Activated CD8-positive, alpha-beta memory T cell treated with anti-CD3 and anti-CD28 coated beads for 4 hours (primary cell): ENCODE measurements at regions not wholly inside any gene's neighbourhood (a gene's known extent, or its start where the extent isn't known, plus 50 kb on each side); places are given as distances from the start of the nearest gene placed in this dataset.
"Not testable (repeated sequence)": the region's sequence is repeated elsewhere in the genome, so short reads cannot be mapped to it uniquely, and the experiment has no call there.

Source experiments
- DNase-seq, 2 donors: peaks; one replicate each; pipeline ENCODE4 v3.0.0-alpha.2; 2020; ENCODE audit warnings: low read depth in 2 of 2

DNA sequence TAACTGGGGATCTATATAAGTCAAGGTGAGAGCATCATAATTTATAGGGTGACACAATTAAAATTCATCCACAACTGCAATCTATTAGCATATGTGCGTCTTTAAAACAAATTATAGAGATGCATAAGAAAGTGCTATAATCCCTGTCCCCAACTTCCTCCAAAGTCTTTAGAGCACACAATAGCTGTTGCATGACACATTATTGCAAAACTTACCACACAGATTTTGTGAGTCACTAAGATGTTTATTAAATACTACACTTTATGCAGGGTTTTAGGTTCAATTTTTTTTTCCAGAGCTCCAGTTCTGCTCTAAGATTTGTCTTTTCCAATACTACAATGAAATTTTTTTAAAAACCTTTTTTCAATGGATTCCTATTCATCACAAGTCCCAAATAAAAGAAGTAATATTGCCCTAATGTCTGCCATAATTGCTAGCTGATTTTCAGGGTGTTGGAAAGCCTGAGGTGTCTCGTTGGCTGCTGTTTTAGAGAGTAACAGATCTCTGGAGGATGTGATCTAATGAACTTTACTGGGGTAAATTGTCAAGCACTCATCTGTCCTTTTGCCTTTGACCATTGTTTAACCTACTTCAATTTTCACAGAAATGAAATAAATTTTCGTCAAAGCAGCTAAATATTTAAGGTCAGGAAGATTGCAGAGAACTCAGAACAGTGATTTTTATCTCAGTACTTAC, 250.5 kb upstream of the NETO1 start:
- no peak for DNase-seq

DNA sequence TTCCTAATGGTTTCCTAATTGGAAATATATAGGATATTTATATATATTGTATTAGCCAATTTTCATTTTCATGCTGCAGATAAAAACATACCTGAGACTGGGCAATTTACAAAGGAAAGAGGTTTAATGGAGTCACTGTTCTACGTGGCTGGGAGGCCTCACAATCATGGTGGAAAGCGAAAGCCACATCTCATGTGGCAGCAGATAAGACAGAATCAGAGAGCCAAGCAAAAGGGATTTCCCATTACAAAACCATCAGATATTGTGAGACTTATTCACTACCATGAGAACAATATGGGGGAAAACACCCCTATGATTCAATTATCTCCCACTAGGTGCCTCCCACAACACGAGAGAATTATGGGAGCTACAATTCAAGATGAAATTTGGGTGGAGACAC, 242.5 kb upstream of the NETO1 start:
- DNase-seq: no peak

DNA sequence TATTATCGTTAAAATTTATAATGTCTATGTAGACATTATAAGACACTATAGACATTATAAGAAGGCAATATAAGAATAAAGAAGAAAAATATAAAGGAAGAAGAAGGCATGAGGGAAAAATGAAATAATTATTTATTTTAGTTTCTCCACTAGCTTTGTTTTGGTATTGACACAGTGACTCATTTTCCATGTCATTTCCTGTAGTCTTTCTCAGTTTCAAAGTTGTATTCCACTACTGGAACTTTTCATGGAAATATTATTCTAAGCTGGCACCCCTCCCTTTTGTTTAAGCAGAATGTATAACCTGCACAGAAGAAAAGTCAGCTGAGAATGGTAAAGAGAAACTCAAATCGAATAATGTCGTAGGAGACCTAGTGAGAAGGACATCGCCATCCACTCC, 234.2 kb upstream of the NETO1 start:
- no peak for DNase-seq

DNA sequence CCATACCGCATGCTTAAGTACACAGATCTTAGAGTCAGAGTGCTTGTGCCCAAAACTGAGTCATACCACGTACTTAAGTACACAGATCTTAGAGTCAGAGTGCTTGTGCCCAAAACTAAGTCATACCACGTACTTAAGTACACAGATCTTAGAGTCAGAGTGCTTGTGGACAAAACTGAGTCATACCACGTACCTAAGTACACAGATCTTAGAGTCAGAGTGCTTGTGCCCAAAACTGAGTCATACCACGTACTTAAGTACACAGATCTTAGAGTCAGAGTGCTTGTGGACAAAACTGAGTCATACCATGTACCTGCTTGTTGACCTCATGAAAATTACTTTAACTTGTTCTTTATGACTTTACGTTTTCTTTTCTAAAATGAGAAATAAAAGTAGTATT, 233.7 kb upstream of the NETO1 start:
- not testable (repeated sequence) for DNase-seq

DNA sequence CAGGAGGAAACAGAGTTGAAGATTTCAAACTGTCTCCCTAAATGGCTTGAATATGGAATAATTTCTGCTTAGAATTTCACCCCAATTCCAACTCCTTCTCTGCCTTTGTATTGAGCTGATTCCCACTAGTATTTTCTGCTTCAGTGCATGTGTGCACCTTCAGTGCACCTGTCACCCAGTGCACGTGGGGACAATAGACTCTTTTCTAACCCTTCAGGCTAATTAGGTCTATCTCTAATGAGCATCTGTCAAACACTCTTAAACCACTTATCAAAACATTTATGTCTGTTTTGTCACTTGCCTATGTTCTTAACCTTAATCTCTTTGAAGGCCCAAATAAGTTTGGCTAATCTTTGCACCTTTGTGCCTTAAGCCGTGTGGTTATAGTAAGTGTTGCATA, 232.0 kb upstream of the NETO1 start:
- no peak for DNase-seq

DNA sequence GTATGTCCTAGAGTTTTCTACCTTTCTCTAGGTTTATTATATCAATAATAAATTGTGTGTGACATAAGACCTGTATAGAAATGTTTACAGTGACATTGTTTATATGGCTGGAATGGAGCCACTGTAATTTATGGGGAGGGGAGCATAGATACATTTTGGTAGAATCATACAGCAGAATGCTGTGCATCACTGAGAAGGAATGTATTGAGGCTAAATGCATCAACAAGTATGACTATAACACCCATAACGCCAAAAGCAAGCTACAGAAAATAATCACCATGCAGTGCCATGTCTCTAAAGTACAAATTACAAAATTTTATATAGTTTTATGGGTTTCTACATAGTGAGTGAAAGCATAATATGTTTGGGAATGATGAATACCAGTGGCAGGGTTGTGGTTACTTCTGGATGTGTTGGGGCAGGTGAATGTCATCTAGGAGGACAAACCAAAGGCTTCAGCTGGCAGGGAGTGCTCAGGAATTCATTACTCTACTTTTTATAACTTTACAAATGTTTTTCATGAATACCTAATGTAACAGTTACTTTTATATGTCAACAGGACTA, 226.0 kb upstream of the NETO1 start:
- no peak for DNase-seq

DNA sequence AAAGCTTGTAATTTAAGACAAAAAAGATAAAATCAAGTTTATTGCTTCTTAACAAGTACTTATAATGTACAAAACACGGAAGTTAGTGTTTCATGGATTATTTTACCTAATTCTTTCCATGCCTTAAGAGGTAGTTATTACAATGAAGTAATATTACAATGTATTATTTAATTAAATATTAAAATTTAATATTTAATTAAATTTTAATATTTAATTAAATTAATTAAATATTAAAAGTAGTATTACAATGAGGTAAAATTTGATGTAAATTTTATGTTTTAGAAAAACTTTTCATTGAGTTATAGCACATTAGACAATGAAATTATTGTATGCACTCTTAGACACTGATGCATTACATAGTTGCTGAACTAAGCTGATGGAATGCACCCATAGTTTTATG, 220.7 kb upstream of the NETO1 start:
- DNase-seq: no peak

DNA sequence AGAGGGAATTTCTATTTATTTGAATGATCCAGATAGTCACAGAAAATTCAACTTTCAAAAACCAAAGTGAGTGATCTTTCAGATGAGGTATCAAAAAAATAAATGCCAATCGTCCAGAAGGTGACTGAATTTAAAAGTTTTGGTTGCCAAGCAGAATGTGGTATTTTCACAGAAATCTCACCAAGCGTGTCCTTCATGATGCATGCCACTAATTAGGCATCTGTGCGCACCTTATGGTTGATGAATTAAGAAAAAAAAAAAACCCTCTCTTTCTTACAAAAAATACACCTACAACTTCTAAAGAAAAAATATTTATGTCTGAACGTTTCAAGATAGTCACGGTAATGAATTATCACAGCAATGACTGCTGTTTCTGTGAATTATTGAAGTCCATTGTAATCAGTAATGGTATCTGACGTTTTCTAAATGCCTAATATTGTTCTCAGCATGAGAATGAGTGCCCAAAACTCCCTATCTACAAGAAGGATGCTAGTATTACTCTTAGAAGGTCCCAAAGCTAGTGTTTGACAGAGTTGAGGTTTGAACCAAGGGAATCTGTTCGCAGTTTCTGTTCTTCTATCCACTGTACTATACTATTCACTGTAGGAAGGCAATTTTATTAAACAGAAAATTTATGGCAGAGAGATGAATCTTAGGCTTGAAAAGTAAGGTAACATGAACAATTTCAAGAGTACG, 219.6 kb upstream of the NETO1 start:
- DNase-seq: no peak

DNA sequence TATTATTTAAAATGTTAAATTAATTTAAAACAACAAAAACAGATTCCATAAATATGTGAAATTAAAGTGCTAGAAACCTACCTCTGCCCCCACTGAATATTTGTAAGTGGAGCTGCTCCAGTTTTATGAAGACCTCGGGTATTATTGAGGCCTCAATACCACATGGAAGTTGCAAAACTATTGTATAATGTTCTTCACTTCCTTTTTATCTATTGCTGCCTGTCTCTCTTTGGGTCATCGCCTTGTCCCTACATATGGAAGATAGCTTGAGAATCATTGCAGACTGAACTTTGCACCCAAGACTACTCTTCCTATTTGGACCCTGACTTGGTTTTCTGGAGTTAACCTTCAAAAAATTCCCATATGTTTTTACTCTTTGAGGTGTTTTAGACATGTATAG, 212.1 kb upstream of the NETO1 start:
- no peak for DNase-seq

DNA sequence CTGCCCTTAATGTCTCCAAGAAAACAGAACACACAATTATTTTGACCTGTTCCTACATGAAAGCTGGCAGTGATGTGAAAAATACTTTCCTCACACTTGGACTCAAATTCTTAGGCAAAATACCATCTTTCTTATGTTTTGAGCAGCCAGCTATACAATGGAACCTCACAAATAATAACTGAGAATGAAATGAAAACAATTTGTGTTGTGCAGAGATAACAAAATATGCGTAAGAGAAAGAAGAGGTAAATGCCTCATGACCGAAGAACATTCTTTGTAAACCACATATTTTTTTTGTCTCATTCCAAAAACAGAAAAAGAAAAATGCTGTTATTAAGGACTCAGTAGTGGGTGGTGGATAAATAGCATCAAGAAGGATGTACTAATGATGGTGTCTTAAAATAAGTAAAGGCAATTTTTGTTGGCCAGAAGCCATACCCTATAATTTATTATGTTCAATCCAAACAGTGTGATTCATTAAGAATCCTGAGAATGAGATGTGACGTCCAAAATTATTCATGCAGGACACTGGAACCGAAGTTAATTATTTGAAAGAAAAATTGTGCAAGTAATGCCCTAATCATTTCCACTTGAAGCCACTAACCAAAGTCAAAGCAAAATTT, 193.0 kb upstream of the NETO1 start:
- no peak for DNase-seq

DNA sequence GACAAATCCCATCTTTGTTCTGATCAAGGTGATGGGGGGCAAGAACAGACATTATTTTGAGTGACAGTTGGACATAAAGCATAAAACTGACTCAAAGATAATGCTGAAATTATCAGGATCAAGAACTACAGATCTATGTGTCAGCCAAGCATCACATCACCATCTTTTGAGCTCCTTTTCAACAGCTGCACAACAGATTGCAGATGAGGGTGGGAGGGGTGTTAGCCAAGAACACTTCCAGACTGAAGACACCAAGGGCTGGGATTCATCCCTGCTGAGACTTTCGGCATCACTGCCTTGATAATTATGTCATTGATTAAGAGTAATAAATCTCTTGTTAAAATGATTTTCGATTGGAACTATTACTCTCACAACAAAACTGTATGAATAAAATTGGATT, 191.5 kb upstream of the NETO1 start:
- no peak for DNase-seq

DNA sequence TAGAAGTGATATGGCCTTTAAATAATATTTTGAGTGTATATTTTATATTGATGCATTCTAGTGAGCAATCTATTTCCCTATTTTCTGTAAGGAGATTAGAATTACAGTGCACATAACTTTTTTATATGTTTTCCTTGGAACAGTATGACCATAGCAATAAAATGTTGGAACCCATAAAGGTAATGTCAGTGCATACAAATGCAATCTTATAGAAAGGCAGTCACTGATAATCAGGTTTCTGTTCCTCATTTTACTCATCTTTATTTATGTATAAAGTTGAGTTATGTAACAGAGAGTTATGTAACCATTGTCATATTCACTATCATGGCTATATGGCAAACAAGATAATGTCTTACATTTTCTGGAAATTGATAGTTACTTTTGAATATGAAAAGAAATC, 179.9 kb upstream of the NETO1 start:
- DNase-seq: no peak

DNA sequence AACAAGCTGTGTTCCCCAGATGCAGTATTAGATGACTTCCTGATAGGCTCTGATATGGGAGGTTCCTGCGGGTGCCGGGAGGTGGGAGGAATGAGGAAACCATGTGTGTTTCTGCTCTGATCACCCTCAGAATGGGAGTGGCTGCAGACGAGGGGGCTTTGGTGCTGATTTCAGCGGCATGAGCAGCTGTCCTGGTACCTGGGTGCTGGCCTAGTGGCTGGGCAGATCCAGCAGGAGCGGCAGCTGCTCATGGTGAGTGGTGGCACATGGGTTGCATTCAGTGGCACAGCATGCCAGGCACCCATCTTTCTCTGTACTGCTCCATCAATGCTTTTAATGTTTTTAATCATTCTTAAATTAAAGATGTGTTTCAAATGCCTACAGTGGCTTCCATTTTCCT, 177.2 kb upstream of the NETO1 start:
- no peak for DNase-seq

DNA sequence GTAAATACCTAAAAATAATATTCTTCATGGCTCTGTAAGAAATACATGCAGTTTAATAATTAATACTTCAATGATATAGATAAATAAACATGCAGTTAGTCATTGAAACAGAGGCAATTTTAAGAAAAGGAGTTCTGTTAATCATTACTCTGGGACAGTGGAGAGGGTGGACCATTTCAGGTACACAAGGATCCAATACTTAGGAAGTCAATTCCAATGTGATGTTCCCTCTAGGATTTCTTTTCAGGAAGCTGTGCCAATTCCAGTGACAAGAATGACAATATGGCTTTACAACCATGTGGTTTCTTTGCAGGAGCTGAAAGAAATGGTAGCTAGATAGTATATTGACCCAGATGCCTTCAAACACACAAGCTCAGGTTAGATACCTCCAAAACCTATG, 175.8 kb upstream of the NETO1 start:
- DNase-seq: no peak

DNA sequence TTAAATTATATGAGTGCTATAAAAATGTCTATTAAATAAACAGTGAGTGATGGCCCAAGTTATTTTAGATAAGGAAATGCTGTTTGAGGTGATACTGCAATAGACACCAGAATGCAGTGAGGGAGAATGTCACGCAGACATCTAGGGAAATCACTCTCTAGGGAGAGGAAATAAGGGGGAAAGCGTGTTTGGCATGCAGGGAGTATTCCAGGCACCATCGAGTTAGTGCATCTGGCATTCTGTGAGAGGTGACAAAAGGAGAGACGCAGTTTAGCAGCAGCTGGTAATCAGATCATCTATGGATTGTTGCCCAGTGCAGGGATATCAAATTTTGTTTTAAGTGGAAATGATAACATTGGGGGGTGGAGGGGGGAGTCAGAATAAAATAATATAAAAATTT, 175.4 kb upstream of the NETO1 start:
- DNase-seq: no peak

DNA sequence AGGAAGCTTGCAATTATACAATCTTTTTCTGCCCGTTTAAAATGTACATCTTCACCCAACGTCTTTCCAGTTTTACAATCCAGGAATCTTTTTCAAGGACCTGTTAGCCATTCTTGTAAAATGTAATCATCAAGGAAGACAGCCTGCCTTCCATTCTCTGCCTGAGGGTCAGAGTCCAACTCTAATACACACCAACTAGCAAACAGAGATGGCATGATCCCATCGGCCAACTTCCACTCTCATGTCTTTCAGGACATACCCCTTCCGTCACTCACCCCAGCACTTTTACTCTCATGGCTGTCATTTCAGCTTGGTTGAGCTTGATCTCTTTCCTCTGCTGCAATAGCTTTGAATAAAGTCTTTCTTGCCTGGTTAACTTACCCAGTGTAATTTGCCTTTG, 172.5 kb upstream of the NETO1 start:
- no peak for DNase-seq

DNA sequence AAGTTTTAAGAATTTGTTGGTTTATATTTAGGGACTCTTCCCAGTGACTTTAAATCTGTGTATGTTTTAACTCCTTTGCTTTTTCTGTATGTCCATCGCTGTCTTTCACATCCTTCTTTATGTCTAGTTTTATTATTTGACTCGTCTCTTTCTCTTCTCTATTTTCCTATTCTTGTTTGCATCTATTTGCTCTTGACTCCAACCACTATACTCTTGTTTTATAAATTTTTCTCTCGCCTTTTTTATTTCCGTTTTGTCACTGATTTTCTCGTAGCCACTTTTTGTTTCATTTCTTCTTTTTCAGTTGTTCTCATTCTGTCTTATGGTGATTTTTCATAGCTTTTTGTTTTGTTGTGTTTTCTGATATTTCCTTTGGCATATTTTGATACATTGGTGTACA, 170.5 kb upstream of the NETO1 start:
- DNase-seq: no peak

DNA sequence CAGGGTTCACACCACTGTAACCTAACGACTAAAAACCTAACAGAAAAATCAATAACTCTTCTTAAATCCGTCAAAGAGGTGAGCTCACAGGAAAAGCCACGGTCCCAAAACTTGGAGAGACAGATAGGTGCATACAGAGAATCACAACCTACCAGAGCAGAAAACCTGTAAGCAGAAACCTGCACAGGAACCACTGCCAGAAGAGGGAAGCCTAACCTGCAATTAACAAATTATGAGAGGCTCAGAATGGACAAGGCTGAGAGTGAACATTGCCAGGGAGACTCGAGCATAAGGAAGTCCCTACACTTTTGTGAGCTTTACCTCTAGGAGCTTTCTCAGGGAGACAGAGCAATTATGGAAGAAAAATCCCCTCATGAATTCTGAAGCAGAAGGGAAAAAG, 156.2 kb upstream of the NETO1 start:
- DNase-seq: no peak

DNA sequence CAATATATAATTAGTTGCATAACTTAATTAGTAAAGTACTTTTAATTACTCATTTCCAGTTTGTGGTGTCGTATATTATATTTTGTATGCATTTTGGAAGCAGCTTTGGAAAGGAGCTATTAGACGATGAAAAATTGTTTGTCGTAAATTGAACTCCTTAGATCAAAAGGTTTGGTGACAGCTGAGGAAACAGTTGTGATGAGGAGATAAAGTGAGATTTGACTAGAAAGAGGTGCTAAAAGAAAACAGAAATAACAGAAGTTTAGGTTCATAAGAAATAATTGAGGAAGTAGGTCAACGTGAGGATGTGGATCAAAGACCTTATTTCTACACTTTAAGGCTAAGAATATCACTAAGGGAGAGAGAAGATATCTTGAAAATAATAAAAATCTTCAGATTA, 141.9 kb upstream of the NETO1 start:
- no peak for DNase-seq

DNA sequence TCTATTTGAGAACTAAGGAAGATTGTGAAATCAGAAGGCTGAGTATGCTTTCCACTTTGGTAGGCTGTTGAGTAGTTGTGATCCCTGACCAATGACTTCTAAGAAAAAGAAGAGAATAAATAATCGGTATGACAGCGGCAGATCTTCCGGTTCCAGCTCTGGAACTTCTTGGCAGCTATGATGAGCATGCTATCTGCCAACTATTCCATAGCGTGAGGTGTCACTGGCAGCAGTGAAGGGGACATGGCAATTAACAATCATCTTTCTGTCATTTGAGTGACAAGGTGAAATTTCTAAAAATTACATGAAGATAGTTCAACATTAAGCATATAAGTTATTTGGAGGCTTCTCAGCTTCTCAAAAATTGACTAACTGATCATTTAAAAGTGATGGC, 140.1 kb upstream of the NETO1 start:
- no peak for DNase-seq

DNA sequence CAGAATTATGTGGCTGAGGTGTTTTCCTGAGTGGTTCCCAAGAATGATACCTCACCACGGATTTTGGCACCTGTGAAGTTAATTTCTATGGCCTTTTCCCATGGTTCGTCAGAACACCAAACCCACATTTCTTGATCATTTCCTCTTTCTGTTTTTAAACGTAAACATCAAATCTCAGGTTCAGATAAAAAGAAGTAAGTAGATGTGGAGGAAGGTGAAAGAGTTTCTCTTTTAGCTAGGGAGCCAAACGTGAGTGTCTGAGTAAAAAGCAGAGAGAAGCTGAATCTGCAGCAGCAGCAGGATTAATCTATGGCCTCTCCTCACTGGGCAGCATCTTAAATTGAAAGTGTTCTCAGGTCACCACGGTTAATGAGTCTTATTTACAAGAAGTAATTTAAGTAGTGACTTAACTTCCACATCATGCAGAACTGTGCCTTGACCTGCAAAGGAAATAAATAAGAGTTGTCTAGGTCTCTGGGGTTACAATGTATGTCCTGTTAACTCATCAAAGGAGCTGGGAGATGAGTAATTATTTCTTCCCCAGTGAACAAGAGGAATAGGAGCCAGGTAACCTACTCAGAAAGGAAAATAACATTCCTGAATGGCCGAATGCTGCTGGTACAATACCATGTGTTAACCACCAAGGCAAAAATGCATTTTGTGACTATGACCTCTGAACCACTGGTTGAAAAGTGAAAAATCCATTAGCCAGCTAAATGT, 139.6 kb upstream of the NETO1 start:
- DNase-seq: no peak

DNA sequence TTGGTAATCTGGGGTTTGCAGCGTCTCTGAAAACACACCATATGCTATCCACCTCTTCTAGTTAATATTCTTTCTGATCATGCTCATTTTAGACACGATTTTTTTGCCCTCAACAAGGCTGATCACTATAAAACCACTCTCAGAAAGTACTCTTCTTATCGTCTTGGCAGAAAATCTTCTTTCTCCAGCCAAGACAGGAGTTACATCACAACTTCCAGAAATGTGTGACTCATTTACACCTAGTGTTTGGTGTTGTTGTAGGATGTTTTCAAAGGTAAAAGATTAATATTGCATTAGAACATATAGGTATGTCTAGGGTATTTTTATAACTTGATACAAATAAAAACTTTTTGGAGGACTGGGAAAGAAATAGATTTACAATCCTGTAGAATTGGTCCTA, 138.5 kb upstream of the NETO1 start:
- DNase-seq: no peak
